AG04449 (cell line): ENCODE measurements at regions not wholly inside any gene's neighbourhood (a gene's known extent, or its start where the extent isn't known, plus 50 kb on each side); places are given as distances from the start of the nearest gene placed in this dataset.
"Not testable (repeated sequence)": the region's sequence is repeated elsewhere in the genome, so short reads cannot be mapped to it uniquely, and the experiment has no call there.

Experiments used
- CTCF ChIA-PET: fragments of 350-600 bp; formaldehyde crosslinking; extraction: SDS; loops from one replicate; lab custom pipeline; 2021; ENCODE audit warnings: antibody characterized with exemption; lab: Yijun Ruan, JAX
- POLR2A ChIA-PET: fragments of 400-600, 350-600 bp; formaldehyde crosslinking; extraction: SDS; loops from one replicate; lab custom pipeline; 2020; ENCODE audit warnings: antibody characterized with exemption, inconsistent platforms; lab: Yijun Ruan, JAX
- DNase-seq: peaks from one replicate; pipeline ENCODE4 v3.0.0-alpha.2; 2010; ENCODE audit warnings: low read depth, low spot score
- H3K4me3 ChIP-seq: 2 replicates; pipeline ENCODE4 v1.5.1; 2011; ENCODE audit warnings: low read depth, mild to moderate bottlenecking, control low read depth, low read length
- TF ChIP-seq, protein P1 (sequence below): IDR thresholded peaks from one replicate; pipeline ENCODE4 v1.5.1; 2011; ENCODE audit warnings: mild to moderate bottlenecking, moderate library complexity, low read length, control low read depth, inconsistent platforms; ENCODE audit not compliant: insufficient read depth; ENCODE audit errors: missing control alignments

DNA sequence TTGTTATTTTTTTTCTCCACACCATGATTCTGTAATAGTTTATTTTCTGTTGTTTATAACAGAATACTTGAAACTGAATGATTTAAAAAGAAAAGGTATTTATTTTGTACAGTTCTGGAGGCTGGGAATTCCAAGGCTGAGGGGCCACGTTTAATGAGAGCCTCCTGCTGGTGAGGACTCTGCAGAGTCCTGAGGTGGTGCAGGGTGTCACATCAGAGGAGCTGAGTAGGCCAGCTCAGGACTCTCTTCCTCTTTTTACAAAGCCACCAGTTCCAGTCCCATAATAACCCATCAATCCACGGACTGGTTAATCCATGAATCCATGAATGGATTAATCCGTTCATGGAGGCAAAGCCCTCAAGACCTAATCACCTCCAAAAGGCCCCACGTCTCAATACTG, 71.6 kb downstream of the TFAP2A start:
- POLR2A ChIA-PET, result no interaction called here
- no peak overlapping the region for H3K4me3 ChIP-seq

GRCh38 chr6:10341605-10342004, 73.3 kb downstream of the TFAP2A start:
- H3K4me3 ChIP-seq, result no peak overlapping the region
- ChIA-PET CTCF (no interaction called here), POLR2A (no interaction called here)
- DNase-seq, result no peak
- TF ChIP-seq, protein P1, sequence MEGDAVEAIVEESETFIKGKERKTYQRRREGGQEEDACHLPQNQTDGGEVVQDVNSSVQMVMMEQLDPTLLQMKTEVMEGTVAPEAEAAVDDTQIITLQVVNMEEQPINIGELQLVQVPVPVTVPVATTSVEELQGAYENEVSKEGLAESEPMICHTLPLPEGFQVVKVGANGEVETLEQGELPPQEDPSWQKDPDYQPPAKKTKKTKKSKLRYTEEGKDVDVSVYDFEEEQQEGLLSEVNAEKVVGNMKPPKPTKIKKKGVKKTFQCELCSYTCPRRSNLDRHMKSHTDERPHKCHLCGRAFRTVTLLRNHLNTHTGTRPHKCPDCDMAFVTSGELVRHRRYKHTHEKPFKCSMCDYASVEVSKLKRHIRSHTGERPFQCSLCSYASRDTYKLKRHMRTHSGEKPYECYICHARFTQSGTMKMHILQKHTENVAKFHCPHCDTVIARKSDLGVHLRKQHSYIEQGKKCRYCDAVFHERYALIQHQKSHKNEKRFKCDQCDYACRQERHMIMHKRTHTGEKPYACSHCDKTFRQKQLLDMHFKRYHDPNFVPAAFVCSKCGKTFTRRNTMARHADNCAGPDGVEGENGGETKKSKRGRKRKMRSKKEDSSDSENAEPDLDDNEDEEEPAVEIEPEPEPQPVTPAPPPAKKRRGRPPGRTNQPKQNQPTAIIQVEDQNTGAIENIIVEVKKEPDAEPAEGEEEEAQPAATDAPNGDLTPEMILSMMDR, result no peak

More for the DNA sequence above, 71.6 kb downstream of the TFAP2A start:
- TF ChIP-seq, protein P1, result no peak
- CTCF ChIA-PET, result no interaction called here
- no peak for DNase-seq

GRCh38 chr6:10338151-10338550, 76.7 kb downstream of the TFAP2A start:
- DNase-seq, result no peak
- H3K4me3 ChIP-seq, result no peak overlapping the region
- POLR2A ChIA-PET, result no interaction called here
- CTCF ChIA-PET, result no interaction called here
- TF ChIP-seq, protein P1, result no peak

GRCh38 chr6:10337376-10337775, 77.5 kb downstream of the TFAP2A start:
- H3K4me3 ChIP-seq, CTCF ChIA-PET, POLR2A ChIA-PET, DNase-seq: not testable (repeated sequence)

DNA sequence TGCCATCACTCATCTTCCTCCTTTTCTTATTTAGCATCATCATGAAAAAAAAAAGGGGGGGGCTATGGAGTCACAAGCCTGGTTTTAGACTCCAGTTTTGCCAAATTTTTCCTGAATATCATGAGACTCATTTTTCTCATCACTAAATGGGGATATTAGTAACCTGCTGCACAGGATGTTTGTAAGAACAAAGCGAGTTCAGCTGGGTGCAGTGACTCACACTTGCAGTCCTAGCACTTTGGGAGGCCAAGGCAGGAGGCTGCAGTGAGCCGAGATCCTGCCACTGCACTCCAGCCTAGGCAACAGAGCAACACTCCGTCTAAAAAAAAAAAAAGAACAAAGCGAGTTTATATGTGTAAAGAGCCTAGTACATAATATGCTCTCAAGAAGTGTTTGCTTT, 82.8 kb downstream of the TFAP2A start:
- ChIA-PET CTCF (no interaction called here), POLR2A (no interaction called here)
- no peak overlapping the region for H3K4me3 ChIP-seq
- no peak for DNase-seq
- TF ChIP-seq, protein P1, result no peak

DNA sequence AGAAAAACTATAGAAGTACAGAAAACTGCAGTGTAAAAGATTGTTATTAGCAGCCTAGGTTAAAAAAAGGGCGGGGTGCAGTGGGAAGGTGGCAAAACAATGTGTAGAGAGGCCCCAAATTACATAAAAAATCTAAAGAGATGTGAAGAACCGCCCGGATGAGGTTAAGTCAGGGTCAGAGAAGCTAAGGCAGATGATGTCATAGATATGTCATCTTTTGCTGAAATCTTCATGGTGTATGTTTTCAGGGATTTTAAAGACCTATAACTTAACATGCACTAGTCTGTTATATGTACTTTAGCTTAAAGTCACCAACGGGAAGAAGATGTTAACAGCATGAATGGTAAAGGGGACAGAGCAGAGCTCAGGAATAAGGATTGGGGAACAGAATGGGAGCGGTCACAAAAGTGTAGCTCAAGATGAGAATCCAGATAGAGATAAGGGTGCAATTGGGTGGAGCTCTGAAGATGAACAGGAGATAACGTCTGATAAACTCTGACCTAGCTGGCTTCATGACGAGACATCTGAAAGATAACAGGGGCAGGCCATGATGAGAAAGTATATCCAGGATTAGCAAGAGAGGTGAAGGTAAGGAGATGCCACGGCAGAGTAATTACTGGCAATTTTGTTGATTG, 83.4 kb downstream of the TFAP2A start:
- TF ChIP-seq, protein P1, result no peak
- no peak overlapping the region for H3K4me3 ChIP-seq
- POLR2A ChIA-PET, result no interaction called here
- DNase-seq, result no peak
- CTCF ChIA-PET, result no interaction called here

- ChIA-PET POLR2A (no interaction called here), CTCF (no interaction called here)
- no peak overlapping the region for H3K4me3 ChIP-seq
- TF ChIP-seq, protein P1, result no peak
- no peak for DNase-seq
These were observed 84.4 kb downstream of the TFAP2A start for GRCh38 chr6:10330515-10330914.
